H1 (cell line): ENCODE measurements at regions not wholly inside any gene's neighbourhood (a gene's known extent, or its start where the extent isn't known, plus 50 kb on each side); places are given as distances from the start of the nearest gene placed in this dataset.
A peak's percentile ranks its signal among the peaks of the same experiment; 100 is the strongest.

Source experiments
- CTCF ChIA-PET: fragments of 300-600 bp; sonication (Branson Sonifier 250); formaldehyde crosslinking; loops from one replicate; lab custom pipeline; 2021; ENCODE audit not compliant: partially characterized antibody; lab: Charles Lee
- POLR2A ChIA-PET: fragments of 300-600 bp; sonication (Branson Sonifier 250); formaldehyde crosslinking; loops from one replicate; lab custom pipeline; 2021; ENCODE audit warnings: inconsistent platforms; ENCODE audit not compliant: partially characterized antibody; lab: Charles Lee
- DNase-seq, 2 experiments: peaks; one replicate each; pipeline versions ENCODE4 v3.0.0 to v3.0.0-alpha.2; 2010 to 2022; ENCODE audit warnings: low spot score in 2 of 2, low read depth in 1 of 2, mixed read lengths in 1 of 2
- FAIRE-seq: peaks from 2 replicates; lab custom pipeline; 2011; peaks lifted over from hg19 to GRCh38; lab: Jason Lieb, UNC
- H2AFZ ChIP-seq: 2 replicates; pipeline ENCODE4 v1.8.1; 2012; ENCODE audit warnings: low read length, inconsistent platforms
- H2AK5ac ChIP-seq: 2 replicates; pipeline ENCODE4 v1.6.1; 2013; ENCODE audit warnings: low read depth, low read length
- H2BK120ac ChIP-seq: replicated peaks from 2 replicates; pipeline ENCODE3; 2013; ENCODE audit warnings: low read depth, low read length, inconsistent platforms
- H2BK12ac ChIP-seq: 2 replicates; pipeline ENCODE4 v1.6.1; 2013; ENCODE audit warnings: low read depth, low read length
- H2BK15ac ChIP-seq: 2 replicates; pipeline ENCODE4 v1.6.1; 2013; ENCODE audit warnings: low read length
- H2BK20ac ChIP-seq: 2 replicates; pipeline ENCODE4 v1.6.1; 2013; ENCODE audit warnings: low read length
- H2BK5ac ChIP-seq: 2 replicates; pipeline ENCODE4 v1.6.1; 2013; ENCODE audit warnings: low read depth, low read length
- H3K14ac ChIP-seq: 2 replicates; pipeline ENCODE4 v1.6.1; 2013; ENCODE audit warnings: inconsistent platforms; ENCODE audit not compliant: insufficient read length
- H3K18ac ChIP-seq: 2 replicates; pipeline ENCODE4 v1.6.1; 2013; ENCODE audit warnings: low read length; ENCODE audit errors: extremely low read depth
- H3K23ac ChIP-seq: 2 replicates; pipeline ENCODE4 v1.6.1; 2013; ENCODE audit warnings: inconsistent platforms; ENCODE audit not compliant: insufficient read length
- H3K23me2 ChIP-seq: 2 replicates; pipeline ENCODE4 v1.6.1; 2013; ENCODE audit warnings: low read depth, low read length
- H3K27ac ChIP-seq: 2 replicates; pipeline ENCODE4 v1.6.1; 2011; ENCODE audit warnings: low read depth, low read length, inconsistent platforms
- H3K27me3 ChIP-seq, 4 experiments: replicated peaks in 1 of 4; 1 replicate in 1 of 4; 2 replicates in 3 of 4; pipeline versions ENCODE4 v1.6.1 to v1.8.1; 2011 to 2013; ENCODE audit warnings: low read length in 3 of 4, mild to moderate bottlenecking in 3 of 4, inconsistent platforms in 2 of 4, mixed read lengths in 2 of 4, moderate library complexity in 1 of 4; ENCODE audit not compliant: control insufficient read depth in 3 of 4, insufficient read depth in 3 of 4; ENCODE audit errors: extremely low read depth in 1 of 4
- H3K36me3 ChIP-seq, 4 experiments: 2 replicates each; pipeline versions ENCODE4 v1.6.1 to v1.8.1; 2011 to 2013; ENCODE audit warnings: mild to moderate bottlenecking in 4 of 4, low read length in 3 of 4, moderate library complexity in 2 of 4, control low read depth in 1 of 4, inconsistent platforms in 1 of 4; ENCODE audit not compliant: insufficient read depth in 4 of 4, control insufficient read depth in 2 of 4
- H3K4ac ChIP-seq: replicated peaks from 2 replicates; pipeline ENCODE3; 2013; ENCODE audit warnings: low read length, low read depth, mixed read lengths, inconsistent platforms; ENCODE audit not compliant: insufficient read length
- H3K4me1 ChIP-seq, 4 experiments: replicated peaks in 1 of 4; 1 replicate in 1 of 4; 2 replicates in 3 of 4; pipeline versions ENCODE4 v1.6.1 to v1.8.1; 2011 to 2013; ENCODE audit warnings: low read length in 3 of 4, inconsistent platforms in 2 of 4, mixed read lengths in 1 of 4; ENCODE audit not compliant: insufficient read depth in 4 of 4, control insufficient read depth in 3 of 4
- H3K4me2 ChIP-seq, 2 experiments: 2 replicates each; pipeline versions ENCODE4 v1.6.1 to v1.8.1; 2011 to 2013; ENCODE audit warnings: low read depth in 2 of 2, low read length in 2 of 2, control low read depth in 1 of 2, inconsistent platforms in 1 of 2, mild to moderate bottlenecking in 1 of 2; ENCODE audit not compliant: insufficient read depth in 1 of 2
- H3K4me3 ChIP-seq, 4 experiments: fragments of 200-600, 300-600 bp in 1 of 4; sonication (generic), shearing (Covaris generic), sonication (Bioruptor Twin) in 1 of 4; 2 replicates each; pipeline versions ENCODE4 v1.5.1 to v1.8.1; 2011 to 2016; ENCODE audit warnings: low read length in 4 of 4, low read depth in 3 of 4, control low read depth in 2 of 4, inconsistent platforms in 2 of 4, mild to moderate bottlenecking in 2 of 4, mixed read lengths in 1 of 4, moderate library complexity in 1 of 4; ENCODE audit not compliant: insufficient read depth in 2 of 4; ENCODE audit errors: extremely low read depth in 1 of 4
- H3K56ac ChIP-seq: replicated peaks from 2 replicates; pipeline ENCODE3; 2013; ENCODE audit warnings: low read depth, mild to moderate bottlenecking, mixed read lengths, low read length, inconsistent platforms; ENCODE audit not compliant: insufficient read length
- H3K79me1 ChIP-seq: 2 replicates; pipeline ENCODE4 v1.6.1; 2013; ENCODE audit warnings: low read depth, low read length, control low read depth
- H3K79me2 ChIP-seq, 2 experiments: 2 replicates each; pipeline versions ENCODE4 v1.6.1 to v1.8.1; 2012 to 2013; ENCODE audit warnings: low read length in 2 of 2, mild to moderate bottlenecking in 2 of 2, inconsistent platforms in 1 of 2; ENCODE audit not compliant: insufficient read depth in 2 of 2, control insufficient read depth in 1 of 2
- H3K9ac ChIP-seq, 4 experiments: replicated peaks in 1 of 4; 1 replicate in 1 of 4; 2 replicates in 3 of 4; pipeline versions ENCODE4 v1.6.1 to v1.8.1; 2011 to 2013; ENCODE audit warnings: low read depth in 3 of 4, low read length in 3 of 4, control low read depth in 2 of 4, mild to moderate bottlenecking in 2 of 4, moderate library complexity in 2 of 4, inconsistent platforms in 1 of 4; ENCODE audit errors: extremely low read depth in 1 of 4
- H3K9me3 ChIP-seq, 2 experiments: 2 replicates each; pipeline versions ENCODE4 v1.6.1 to v1.8.1; 2012 to 2013; ENCODE audit warnings: mild to moderate bottlenecking in 2 of 2, moderate library complexity in 2 of 2, control low read depth in 1 of 2, inconsistent platforms in 1 of 2, low read depth in 1 of 2, low read length in 1 of 2, mixed read lengths in 1 of 2; ENCODE audit not compliant: insufficient read depth in 2 of 2
- H4K20me1 ChIP-seq, 2 experiments: replicated peaks in 1 of 2; 2 replicates each; pipeline versions ENCODE3 to v1.8.1; 2011 to 2013; ENCODE audit warnings: inconsistent platforms in 2 of 2, low read length in 2 of 2, mild to moderate bottlenecking in 1 of 2; ENCODE audit not compliant: insufficient read depth in 2 of 2, control insufficient read depth in 1 of 2
- H4K5ac ChIP-seq: 2 replicates; pipeline ENCODE4 v1.6.1; 2013; ENCODE audit warnings: low read length, low read depth, mixed read lengths, inconsistent platforms; ENCODE audit not compliant: insufficient read length
- H4K8ac ChIP-seq: 2 replicates; pipeline ENCODE4 v1.8.0; 2013; ENCODE audit warnings: mild to moderate bottlenecking, moderate library complexity, low read length, inconsistent platforms; ENCODE audit not compliant: insufficient read depth; ENCODE audit errors: extremely low read depth
- H4K91ac ChIP-seq: replicated peaks from 2 replicates; pipeline ENCODE3; 2013; ENCODE audit warnings: low read length, mixed read lengths, inconsistent platforms; ENCODE audit not compliant: insufficient read length
- BCL11A ChIP-seq, 2 experiments: IDR thresholded peaks; one replicate each; pipeline ENCODE4 v1.6.1; 2011; ENCODE audit warnings: low read depth in 2 of 2, low read length in 2 of 2, mild to moderate bottlenecking in 2 of 2
- BRCA1 ChIP-seq: IDR thresholded peaks from 2 replicates; pipeline ENCODE4 v1.6.1; 2012; ENCODE audit warnings: low read depth, low read length, improper control_type of control experiment
- CBX5 ChIP-seq: fragments of 300-800, 300-1000 bp; sonication (generic); IDR thresholded peaks from 2 replicates; pipeline ENCODE4 v1.7.1; 2016; ENCODE audit warnings: antibody characterized with exemption, low read length, low read depth
- CTBP2 ChIP-seq: IDR thresholded peaks from 2 replicates; pipeline ENCODE4 v1.7.0; 2011; ENCODE audit warnings: borderline replicate concordance, mild to moderate bottlenecking, moderate library complexity, mixed read lengths, low read length; ENCODE audit not compliant: insufficient read depth, insufficient read length
- EP300 ChIP-seq, 2 experiments: IDR thresholded peaks; 1 replicate in 1 of 2; 2 replicates in 1 of 2; pipeline ENCODE4 v1.6.1; 2011 to 2012; ENCODE audit warnings: low read depth in 2 of 2, low read length in 2 of 2, mild to moderate bottlenecking in 2 of 2, borderline replicate concordance in 1 of 2, inconsistent platforms in 1 of 2, moderate library complexity in 1 of 2
- FOSL1 ChIP-seq: IDR thresholded peaks from 2 replicates; pipeline ENCODE4 v1.6.1; 2011; ENCODE audit warnings: mild to moderate bottlenecking, low read depth, low read length, moderate library complexity; ENCODE audit not compliant: insufficient read depth
- HDAC6 ChIP-seq: IDR thresholded peaks from one replicate; pipeline ENCODE4 v1.7.1; 2012; ENCODE audit warnings: low read depth, mild to moderate bottlenecking, inconsistent platforms, low read length, moderate library complexity
- JUND ChIP-seq: IDR thresholded peaks from 2 replicates; pipeline ENCODE4 v1.6.1; 2011; ENCODE audit warnings: mild to moderate bottlenecking, improper control_type of control experiment, low read length
- KDM1A ChIP-seq: fragments of 200-600, 300-600 bp; sonication (generic); IDR thresholded peaks from 2 replicates; pipeline ENCODE4 v1.7.1; 2016; ENCODE audit warnings: mild to moderate bottlenecking, low read length, borderline replicate concordance
- NRF1 ChIP-seq: IDR thresholded peaks from 2 replicates; pipeline ENCODE4 v1.6.1; 2011; ENCODE audit warnings: mild to moderate bottlenecking, low read depth, low read length, improper control_type of control experiment
- POLR2AphosphoS5 ChIP-seq: IDR thresholded peaks from 2 replicates; pipeline ENCODE4 v1.6.1; 2011; ENCODE audit warnings: low read depth, low read length
- RNF2 ChIP-seq: fragments of 200-900, 300-1000 bp; sonication (generic); IDR thresholded peaks from 2 replicates; pipeline ENCODE4 v1.7.1; 2016; ENCODE audit warnings: borderline replicate concordance, low read depth, mild to moderate bottlenecking, antibody characterized with exemption, low read length; ENCODE audit not compliant: poor library complexity, severe bottlenecking; ENCODE audit errors: missing control alignments
- RXRA ChIP-seq: IDR thresholded peaks from 2 replicates; pipeline ENCODE4 v1.6.1; 2011; ENCODE audit warnings: low read depth, mild to moderate bottlenecking, low read length, moderate library complexity; ENCODE audit not compliant: insufficient read depth
- TBP ChIP-seq: IDR thresholded peaks from 2 replicates; pipeline ENCODE4 v1.6.1; 2011; ENCODE audit warnings: low read depth, low read length, improper control_type of control experiment
- WGBS, 2 experiments: shearing (Covaris generic) in 1 of 2; methylation state at CpG; one replicate each; pipeline versions ENCODE4 v1.1.6 to v1.1.7; 2013 to 2015; ENCODE audit warnings: low lambda C conversion rate in 2 of 2, mixed read lengths in 2 of 2, inconsistent platforms in 1 of 2, low coverage in 1 of 2, missing lambda C conversion rate in 1 of 2; ENCODE audit not compliant: insufficient replicate concordance in 2 of 2, insufficient coverage in 1 of 2, insufficient read length in 1 of 2; ENCODE audit errors: extremely low coverage in 1 of 2, missing lambda C conversion rate in 1 of 2; 5-methylcytosine and 5-hydroxymethylcytosine counted together

DNA sequence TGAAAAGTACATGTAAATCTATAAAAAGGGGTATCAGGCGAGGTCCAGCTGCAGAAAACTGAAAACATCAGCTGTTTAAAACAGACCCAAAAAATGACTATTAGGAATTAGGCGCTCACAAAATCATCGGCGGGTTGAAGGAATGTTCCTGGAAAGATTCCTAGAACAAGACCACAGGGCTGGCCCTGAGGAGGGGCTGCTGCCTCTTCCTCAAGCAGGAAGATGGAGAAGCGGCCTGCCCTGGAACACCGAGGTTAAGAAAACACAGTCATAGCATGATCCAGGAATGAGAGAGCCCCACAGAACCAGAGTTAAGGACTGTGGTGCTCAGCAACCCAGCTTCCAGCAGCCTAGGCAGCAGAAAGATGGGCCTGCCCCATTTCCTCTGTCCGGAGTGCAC, 78.4 kb downstream of the C11orf91 start:
- H3K56ac ChIP-seq, result no peak overlapping the region
- H3K4me2 ChIP-seq, result no peak overlapping the region
- no peaks in the 10 kb centered on the region for H3K9me3 ChIP-seq
- H2BK15ac ChIP-seq, result no peak overlapping the region
- DNase-seq (no peak), FAIRE-seq (no peak)
- H4K5ac ChIP-seq, result no peak overlapping the region
- H2AK5ac ChIP-seq, result no peak overlapping the region
- 0 out of 7 replicates have a peak overlapping the region, but pooled peaks of 1 of the 4 experiments have one; percentile 11 for H3K9ac ChIP-seq
- ChIA-PET CTCF (interaction anchor here (1.0 kb wide), 1 partner anchor 77 kb away, joined by 3 read pairs; no protein-coding TSS in a partner anchor), POLR2A (interaction anchor here (1.8 kb wide), 1 partner anchor 12 kb away, joined by 5 read pairs; no protein-coding TSS in a partner anchor)
- no peak overlapping the region for H3K23ac ChIP-seq
- no peak overlapping the region for H3K4ac ChIP-seq
- WGBS, 2 experiments, result 85% methylated on average over 7 of the region's 7 CpGs; no CpG with 5 or more reads in 1 of the 2 experiments
- no peak overlapping the region for H3K4me3 ChIP-seq
- no peaks in the 10 kb centered on the region for H4K20me1 ChIP-seq
- no peak overlapping the region for H2BK20ac ChIP-seq
- H2BK12ac ChIP-seq, result no peak overlapping the region
- no peak overlapping the region for H4K8ac ChIP-seq
- H3K79me1 ChIP-seq, result no peaks in the 10 kb centered on the region
- no peaks in the 10 kb centered on the region for H3K79me2 ChIP-seq
- no peak overlapping the region for H4K91ac ChIP-seq
- H3K18ac ChIP-seq, result no peak overlapping the region
- no peak overlapping the region for H2AFZ ChIP-seq
- H2BK120ac ChIP-seq, result no peak overlapping the region
- H2BK5ac ChIP-seq, result no peak overlapping the region
- no peak overlapping the region for H3K27ac ChIP-seq
- no peaks in the 10 kb centered on the region for H3K27me3 ChIP-seq
- no peak overlapping the region for H3K14ac ChIP-seq
- H3K4me1 ChIP-seq, result peaks cover 0 to 2% (median 0%) of the 10 kb centered on the region in 4 experiments; a peak in 1 of 7 replicates
- H3K36me3 ChIP-seq, result no peaks in the 10 kb centered on the region
- peaks cover 3% of the 10 kb centered on the region; the same call in 1 of the 2 replicates for H3K23me2 ChIP-seq
- TF ChIP-seq RXRA, result no peak
- TF ChIP-seq RNF2, result no peak
- TF ChIP-seq POLR2AphosphoS5, result no peak
- TF ChIP-seq HDAC6, result no peak
- TF ChIP-seq CTBP2, result no peak
- no peak for TF ChIP-seq CBX5
- no peak for TF ChIP-seq NRF1
- TF ChIP-seq FOSL1, result no peak
- no peak for TF ChIP-seq BRCA1
- no peak for TF ChIP-seq BCL11A (IDR thresholded peaks at IDR 0.05; ENCODE audit: low read depth in 2 of 2, low read length in 2 of 2)
- no peak for TF ChIP-seq JUND
- TF ChIP-seq TBP, result no peak
- TF ChIP-seq EP300 (IDR thresholded peaks at IDR 0.05; ENCODE audit: borderline replicate concordance in 1 of 2, low read depth in 2 of 2, low read length in 2 of 2), result no peak
- TF ChIP-seq KDM1A, result no peak
